ENCODE measurements at regions not wholly inside any gene's neighbourhood (a gene's known extent, or its start where the extent isn't known, plus 50 kb on each side); places are given as distances from the start of the nearest gene placed in this dataset.
"Not testable (repeated sequence)": the region's sequence is repeated elsewhere in the genome, so short reads cannot be mapped to it uniquely, and the experiment has no call there.

DNA sequence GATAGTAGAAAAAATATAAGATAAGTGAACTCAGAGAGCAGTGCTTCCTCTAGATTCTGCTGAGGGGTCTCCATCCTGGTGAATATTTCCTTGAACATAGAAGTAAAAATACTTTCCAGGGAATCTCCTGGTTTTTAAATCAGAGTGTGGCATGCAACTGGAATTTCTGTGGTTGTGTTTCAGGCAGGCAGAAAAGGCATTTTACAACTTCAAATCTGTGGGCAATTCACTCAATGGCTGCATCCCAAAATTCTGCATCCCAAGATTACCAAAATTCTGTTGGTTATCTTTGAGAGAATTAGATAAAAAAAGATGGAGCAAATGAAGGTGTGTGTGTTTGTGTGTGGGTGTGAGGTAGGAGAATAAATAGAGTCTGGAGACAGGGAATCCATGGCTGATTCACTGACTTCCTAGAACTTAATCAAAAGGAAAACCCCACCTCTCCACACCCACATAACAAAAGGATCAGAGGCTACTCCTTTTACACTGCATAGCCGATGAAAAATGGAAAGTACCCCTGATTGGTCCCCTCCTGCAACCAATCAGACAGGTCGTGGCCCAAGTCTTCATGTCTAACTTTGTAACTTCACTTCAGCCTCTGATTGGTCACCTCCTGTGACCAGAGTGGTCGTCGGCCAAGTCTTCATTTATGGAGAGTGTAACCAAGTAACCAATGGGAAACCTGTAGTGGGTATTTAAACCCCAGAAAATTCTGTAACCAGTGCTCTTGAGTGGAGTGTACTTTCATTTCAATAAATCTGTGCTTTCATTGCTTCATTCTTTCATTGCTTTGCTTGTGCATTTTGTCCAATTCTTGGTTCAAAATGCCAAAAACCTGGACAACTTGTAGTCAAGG, 112.8 kb downstream of the DLEU7 start:
- DNase-seq = no peak

DNA sequence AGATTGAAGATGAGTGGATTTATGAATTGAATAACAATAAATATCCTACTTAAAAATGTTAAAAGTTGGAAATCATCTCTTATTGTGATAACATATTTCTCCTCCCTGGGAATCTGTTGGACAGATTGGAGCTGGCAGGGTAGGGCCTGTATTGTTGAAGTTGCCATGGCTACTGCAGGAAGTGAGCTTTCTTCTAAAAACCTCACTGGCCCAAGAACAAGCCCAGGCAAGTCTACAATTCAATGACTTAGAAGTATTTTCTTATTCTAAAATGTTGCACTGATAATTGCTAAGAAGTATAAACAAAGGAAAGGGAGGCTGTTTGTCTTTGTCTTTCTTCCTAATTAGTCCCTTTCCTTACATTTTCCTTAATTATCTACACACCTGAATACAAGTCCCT, 112.1 kb downstream of the DLEU7 start:
- DNase-seq = no peak

DNA sequence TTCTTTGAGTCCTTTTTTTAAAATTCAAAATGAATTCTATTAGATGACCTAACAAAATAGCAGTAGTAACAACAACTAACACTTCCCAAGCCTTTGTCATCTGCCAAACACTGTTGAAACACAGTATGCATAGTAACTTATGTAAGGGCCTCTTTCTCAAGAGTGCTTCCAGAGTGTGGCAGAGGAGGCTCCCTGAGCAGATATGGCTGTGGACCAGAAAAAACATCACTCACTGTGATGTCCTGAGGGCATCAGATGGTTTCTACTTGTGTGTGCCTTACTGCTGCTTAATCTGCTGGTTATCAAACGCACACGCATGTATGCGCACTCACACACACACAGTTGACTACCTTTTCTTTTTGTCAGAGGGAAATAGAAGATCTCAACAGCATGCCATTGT, 110.8 kb downstream of the DLEU7 start:
- DNase-seq = no peak

DNA sequence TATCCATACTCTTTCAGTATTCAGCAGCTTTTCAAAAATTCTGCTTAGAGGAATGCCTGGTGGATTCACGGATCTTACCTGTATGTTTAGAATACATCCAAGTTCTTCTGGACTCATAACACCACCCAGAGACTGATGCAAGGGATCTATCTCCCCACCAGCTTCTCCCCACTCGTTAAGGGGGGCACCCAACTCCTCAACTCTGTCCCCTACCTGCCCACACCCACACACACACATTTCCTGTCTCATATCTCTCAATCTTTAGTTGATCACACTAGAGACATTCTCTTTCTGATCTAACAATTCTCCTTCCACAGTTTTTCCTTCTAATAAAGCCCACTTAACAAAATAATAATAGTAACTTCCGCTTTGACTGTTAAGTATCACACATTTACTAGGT, 110.1 kb downstream of the DLEU7 start:
- no peak for DNase-seq

DNA sequence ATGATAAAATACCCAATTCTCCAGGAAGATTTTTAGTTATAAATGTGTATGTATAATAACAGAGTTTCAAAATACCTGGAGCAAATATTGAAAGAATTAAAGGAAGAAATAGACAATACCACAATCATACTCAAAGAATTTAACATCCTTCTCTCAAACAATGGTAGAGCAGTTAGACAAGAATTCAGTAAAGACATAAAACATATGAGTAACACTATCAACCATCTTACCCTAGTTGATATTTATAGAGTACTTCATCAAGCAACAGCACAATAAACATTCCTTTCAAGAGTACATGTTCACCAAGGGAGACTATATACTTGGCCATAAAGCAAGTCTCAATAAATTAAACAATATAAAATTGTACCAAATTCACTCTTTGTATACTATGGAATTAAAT, 108.4 kb downstream of the DLEU7 start:
- no peak for DNase-seq

DNA sequence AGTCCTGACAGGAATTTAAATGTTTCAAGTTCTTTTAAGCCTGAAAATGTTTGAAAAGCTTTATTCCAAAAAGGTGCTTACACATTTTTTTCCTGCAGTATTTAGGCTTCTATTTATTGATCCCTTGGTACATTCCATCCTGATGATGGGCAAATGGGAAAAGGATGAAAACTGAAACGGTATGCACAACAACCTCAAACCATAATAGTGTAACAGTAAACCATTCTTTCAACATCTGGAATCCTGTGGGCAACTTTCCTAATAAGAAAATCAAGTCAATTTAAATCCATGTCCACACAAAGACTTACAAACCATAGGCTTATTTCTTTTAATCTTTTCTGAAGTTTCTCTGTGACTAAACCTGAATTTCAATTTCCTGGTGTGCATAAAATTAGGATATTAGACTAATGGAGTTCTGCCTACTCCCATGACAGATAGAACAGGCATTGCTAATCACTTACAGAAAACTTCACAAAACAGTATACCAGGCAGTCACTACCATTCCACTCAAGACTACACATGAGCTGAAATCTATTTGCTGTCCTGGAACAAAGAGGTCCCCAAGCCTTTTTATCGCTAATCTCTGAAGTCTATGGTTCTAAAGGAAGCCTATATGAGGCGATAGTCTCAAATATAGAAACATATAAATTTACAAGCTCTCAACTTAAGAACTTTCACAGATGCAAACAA, 103.3 kb downstream of the DLEU7 start:
- DNase-seq = no peak

DNA sequence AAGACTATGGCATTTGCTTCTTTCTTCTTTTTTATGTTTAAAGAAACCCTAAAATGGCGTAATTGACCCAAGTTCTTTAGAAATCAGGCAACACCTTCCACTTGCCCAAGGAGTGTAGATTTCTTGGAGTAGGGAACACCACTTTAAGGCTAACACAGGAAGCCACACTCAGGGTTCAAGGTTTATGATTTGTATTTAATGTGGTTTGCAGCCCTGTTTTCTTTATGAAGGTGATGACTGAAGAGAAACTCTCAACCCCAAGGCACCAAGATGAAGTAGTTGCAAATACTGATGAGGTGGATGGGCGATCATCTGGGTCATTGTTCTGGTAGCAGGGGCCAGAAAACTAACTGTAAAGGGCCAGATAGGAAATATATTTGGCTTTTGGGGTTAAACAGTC, 101.1 kb downstream of the DLEU7 start:
- DNase-seq = no peak

DNA sequence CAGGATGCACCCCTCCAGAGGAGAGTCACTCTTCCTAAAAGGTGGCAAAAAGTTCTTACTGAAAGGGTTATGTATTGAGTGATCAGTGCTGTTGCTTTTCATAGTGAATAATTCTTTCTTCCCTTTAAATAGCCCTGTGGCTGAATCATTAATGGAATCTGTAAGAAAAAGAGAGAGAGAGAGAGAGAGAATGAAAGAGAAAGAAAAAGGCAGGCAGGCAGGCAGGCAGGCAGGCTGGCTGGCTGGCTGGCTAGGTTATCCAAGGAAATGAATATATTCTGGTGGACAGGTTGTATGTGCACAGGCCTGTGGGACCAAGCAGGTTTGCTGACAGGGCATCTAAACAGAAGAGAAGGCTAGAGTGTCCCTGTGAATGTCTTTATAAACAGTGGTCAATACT, 100.5 kb downstream of the DLEU7 start:
- no peak for DNase-seq

DNA sequence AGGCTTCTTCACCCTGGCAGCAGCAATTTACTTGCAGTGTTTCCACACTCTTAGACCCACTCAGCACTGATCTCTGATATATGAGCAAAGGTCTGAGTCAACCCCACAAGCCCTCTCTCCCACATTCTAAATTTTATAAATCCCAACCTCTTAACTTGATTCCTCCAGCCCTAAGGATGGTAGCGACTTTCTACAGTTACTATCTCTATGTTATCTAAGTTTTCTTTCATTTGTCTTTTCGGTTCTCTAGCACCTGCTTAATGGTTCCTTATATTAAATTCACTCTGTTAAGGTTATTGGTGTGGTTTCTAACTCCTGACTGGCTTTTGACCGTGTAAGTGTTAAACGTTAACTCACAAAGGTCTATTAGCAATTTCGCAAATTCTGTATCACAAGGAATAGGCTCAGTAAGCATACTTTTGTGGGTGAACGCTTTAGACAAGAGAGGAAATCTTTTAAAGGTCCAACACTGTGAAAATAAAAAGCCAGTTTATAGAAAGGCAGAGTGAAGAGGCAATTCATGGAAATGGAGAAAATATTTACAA, 99.3 kb downstream of the DLEU7 start:
- DNase-seq = no peak

DNA sequence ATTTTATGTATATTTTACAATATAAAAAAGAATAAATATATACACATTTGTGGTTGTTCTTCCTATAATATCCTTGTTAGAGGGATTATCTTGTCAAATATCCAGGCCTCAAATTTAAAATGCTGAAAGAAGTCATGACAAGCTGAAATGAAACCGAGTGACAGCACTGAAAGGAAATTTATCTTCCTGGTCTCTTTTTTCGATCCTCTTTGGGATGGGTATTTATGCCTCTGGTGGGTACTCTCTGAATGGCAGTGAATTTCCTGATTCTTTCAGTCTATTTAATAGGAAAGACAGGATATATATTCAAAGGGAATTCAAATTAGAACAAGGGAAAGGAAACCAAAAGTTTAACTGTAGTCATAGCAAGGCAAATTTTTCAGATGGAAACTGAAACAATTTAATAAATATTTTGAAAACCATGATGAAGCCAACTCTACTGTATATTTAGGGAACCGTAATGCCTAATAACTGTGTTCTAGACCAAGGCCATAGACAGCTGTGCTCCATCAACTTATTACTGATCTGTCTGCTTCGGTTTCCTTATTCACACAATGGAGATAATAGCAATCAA, 97.9 kb downstream of the DLEU7 start:
- no peak for DNase-seq

DNA sequence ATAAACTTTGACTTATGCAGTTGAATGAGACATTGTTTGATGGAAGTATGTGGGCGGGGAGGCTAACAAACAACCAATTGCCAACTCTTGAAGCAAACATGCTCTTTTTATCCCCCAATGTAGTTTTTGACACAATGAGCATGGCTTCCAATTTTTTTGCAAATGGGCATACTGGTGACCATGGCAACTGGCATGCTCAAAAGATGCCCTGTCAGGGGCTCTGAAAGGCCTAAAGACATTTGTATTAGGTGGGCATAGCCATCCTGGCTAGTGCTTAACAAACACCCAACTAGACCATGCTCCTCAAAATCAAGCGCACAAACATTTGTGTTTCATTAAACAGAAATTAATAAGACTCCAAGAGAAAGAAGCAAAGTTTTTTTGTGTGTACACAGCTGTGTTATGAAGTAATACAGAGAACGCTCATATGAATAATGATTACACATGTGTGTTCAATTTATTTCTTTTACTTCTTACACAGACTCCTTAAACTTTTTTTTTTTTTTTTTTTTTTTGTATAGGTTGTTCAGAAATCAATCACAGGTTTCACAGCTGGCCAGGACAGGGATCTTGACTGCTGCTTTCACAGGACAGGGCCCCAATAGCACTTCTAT, 95.6 kb downstream of the DLEU7 start:
- DNase-seq = no peak

DNA sequence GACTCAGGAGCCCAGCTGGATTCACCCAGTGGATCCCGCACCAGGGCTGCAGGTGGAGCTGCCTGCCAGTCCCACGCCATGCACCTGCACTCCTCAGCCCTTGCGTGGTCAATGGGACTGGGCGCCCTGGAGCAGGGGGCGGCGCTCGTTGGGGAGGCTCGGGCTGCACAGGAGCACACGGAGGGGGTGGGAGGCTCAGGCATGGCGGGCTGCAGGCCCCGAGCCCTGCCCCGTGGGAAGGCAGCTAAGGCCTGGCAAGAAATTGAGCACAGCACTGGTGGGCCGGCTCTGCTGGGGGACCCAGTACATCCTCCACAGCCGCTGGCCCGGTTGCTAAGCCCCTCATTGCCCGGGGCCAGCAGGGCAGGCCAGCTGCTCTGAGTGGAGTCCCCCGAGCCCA, 90.3 kb downstream of the DLEU7 start:
- not testable (repeated sequence) for DNase-seq

DNA sequence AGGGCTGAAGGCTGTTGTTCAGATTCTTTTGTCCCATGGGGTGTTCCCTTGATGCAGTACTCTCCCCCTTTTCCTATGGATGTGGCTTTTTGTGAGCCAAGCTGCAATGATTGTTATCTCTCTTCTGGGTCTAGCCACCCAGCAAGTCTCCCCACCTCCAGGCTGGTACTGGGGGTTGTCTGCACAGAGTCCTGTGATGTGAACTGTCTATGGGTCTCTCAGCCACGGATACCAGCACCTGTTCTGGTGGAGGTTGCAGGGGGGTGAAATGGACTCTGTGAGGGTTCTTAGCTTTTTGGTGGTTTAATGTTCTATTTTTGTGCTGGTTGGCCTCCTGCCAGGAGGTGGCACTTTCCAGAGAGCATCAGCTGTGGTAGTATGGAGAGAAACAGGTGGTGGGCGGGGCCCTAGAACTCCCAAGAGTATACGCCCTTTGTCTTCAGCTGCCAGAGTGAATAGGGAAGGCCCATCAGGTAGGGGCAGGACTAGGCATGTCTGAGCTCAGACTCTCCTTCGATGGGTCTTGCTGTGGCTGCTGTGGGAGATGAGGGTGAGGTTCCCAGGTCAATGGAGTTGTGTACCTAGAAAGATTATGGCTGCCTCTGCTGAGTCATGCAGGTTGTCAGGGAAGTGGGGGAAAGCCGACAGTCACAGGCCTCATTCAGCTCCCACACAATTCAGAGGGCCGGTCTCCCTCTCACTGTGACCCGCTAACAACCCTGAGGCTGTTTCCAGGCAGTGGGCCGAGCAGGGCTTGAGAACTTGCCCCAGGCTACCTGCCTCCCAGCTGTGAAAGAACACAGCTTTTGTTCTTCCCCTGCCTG, 87.4 kb downstream of the DLEU7 start:
- not testable (repeated sequence) for DNase-seq

DNA sequence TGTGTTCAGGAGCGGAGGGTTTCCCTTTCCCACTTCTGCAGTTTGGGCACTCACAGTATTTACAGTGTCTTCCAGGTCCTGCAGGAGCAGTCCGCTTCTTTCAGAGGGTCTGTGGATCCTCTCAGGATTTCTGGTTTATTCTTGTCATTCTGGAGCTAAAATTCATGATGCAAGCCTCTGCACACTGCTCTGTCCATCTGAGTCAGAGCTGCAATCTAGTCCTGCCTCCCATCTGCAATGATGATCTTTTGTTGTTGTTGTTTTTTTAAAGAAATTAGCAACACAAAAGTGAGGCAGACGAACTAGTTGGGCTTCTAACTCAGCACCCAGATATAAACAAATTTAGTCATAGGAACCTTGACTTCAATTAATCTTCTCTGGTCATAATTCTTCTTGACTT, 86.5 kb downstream of the DLEU7 start:
- DNase-seq = no peak

DNA sequence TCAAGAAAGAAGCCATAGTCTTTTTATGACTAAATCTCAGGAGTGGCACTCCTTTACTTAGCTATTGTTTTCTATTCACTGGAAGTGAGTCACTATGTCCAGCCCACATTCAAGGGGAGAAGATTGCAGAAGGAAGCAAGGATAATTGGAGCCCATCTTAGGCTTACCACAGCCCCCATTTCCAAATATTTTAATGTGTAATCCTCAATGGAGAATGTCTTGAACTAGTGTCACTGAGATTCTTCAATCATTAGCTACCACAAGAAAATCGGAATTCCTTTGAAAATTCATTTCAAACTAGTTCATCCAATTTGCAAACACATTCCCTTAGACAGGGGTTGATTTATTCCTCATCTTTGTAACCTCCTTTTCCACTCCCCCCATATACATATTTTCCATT, 84.7 kb downstream of the DLEU7 start:
- no peak for DNase-seq

DNA sequence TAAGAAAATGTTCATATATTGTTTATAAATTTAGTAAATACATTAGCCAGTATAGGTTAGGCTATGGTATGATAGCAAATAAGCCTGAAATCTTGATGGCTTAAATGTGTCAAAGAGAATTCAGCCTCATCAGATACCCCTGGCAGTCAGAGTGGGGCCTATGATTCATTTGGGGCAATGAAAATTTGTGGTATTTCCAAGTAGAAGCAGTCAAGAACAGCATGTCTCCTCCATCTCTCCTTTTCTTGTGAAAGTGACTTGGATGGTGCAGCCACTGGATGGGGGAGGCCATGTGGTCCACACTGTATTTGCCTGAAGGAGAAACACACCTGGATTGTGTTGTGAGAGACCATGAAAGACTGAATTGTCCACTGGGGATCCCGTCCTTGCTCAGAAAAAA, 82.7 kb downstream of the DLEU7 start:
- no peak for DNase-seq

DNA sequence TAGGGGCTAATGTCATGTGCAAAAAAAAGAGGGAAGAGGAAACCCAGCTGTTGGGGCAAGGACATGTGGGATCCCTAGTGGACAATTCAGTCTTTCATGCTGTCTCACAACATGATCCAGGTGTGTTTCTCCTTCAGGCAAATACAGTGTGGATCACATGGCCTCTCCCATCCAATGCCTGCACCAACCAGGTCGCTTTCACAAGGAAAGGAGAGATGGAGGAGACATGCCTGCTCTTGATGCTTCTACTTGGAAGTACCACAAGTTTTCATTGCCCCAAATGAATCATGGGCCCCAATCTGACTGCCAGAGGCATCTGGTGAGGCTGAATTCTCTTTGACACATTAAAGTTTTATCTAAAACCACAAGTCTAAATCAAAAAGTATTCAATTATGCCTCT, 82.1 kb downstream of the DLEU7 start:
- no peak for DNase-seq

DNA sequence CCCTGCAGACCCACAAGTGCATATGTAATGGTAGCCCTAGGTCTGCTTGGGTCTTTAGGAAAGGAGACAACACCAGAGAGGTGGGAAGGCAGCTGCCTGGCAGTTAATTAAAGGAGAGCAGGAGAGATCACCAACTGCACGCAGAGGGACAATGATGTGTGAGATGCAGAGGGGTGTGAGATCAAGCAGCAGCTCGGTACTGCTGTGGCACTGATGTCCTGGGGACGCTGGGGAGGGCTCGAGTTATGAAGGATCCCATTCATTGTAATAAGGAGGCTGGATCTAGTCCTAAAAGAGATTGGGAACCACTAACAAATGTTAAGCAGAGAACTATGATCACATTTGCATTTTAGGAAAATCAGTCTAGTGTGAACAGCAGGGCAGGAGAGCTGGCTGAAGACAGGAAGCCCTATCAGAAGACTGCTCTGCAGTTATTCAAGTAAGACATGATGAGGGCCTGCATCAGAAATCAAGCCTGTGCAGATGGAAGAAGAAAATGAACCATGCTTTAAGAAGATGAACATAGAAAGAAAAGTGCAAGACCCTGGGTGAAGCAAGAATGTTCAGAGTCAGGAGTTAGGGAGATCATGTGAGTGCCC, 80.4 kb downstream of the DLEU7 start:
- no peak for DNase-seq

DNA sequence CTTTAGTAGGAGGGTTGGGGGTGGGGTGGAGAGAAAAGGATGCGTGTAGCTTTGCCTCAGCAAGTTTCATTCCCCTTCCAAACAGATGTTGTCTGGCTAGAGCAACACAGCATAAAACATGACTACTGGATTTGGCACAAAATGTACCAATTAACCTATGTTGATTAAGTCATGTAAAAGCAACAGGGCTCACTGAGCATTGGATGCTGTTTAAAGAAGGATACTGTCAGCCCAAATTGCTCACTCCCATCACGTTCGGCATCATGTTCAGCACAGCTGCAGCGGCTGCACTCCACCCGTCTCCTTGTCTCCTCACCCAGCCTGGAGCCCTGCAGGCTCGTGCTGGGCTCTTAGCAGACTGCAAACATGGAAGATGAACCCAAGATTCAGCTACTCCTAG, 77.5 kb downstream of the DLEU7 start:
- DNase-seq = no peak

DNA sequence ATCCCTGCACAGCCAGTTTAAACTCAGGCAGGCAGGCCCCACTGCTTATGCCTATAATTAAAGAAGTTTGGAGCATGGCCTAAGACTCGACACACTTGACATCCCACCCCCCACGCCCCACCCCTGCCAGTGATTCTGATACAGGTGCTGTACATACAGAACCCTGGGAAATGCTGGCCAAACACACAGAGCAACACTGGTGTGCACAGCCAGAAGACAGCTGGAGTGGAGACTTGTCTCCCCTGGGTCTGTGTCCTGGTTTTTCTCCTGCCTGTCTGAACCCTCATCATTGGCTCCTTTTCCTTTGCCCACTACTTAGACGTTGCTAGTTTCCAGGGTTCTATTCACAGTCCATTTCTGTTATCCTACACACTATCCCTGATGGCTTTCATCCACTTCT, 76.8 kb downstream of the DLEU7 start:
- no peak for DNase-seq

DNA sequence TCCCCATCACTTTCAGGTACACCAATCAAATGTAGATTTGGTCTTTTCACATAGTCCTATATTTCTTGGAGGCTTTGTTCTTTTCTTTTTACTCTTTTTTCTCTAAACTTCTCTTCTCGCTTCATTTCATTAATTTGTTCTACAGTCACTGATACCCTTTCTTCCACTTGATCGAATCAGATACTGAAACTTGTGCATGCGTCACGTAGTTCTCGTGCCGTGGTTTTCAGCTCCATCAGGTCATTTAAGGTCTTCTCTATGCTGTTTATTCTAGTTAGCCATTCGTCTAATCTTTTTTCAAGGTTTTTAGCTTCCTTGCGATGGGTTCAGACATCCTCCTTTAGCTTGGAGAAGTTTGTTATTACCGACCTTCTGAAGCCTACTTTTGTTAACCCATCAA, 70.6 kb downstream of the DLEU7 start:
- not testable (repeated sequence) for DNase-seq

All from cortex of kidney (tissue), 1 donor.